ENCODE measurements at regions not wholly inside any gene's neighbourhood (a gene's known extent, or its start where the extent isn't known, plus 50 kb on each side); places are given as distances from the start of the nearest gene placed in this dataset.

GRCh38 chr17:72175787-72176515 lies 55.1 kb downstream of the SOX9 start:
- H3K4me3 Mint-ChIP-seq: no peak overlapping the region
- no peak overlapping the region for H3K27ac ChIP-seq (ENCODE audit: low read depth, low read length)
- H3K27me3 Mint-ChIP-seq (ENCODE audit: insufficient read depth): peaks cover 9% of the 10 kb centered on the region
- H3K4me1 ChIP-seq (ENCODE audit: control insufficient read depth, insufficient read depth, low read length): no peaks in the 10 kb centered on the region
- H3K9me3 Mint-ChIP-seq: no peaks in the 10 kb centered on the region
- no peaks in the 10 kb centered on the region for H3K36me3 Mint-ChIP-seq (ENCODE audit: low read depth)
- H3K4me1 Mint-ChIP-seq: peaks cover 23% of the 10 kb centered on the region
- TF ChIP-seq CTCF (conservative IDR thresholded peaks at IDR 0.05): no peak
- no peak overlapping the region for H3K9ac ChIP-seq (ENCODE audit: extremely low read depth, low read length, poor library complexity, severe bottlenecking)
- H3K9me3 ChIP-seq (ENCODE audit: control insufficient read depth, low read length): no peaks in the 10 kb centered on the region
- H3K27ac Mint-ChIP-seq: no peak overlapping the region
- no peak overlapping the region for H3K4me3 ChIP-seq (ENCODE audit: low read length)
- H3K27me3 ChIP-seq (ENCODE audit: control insufficient read depth, insufficient read depth, low read length, poor library complexity, severe bottlenecking): no peaks in the 10 kb centered on the region
- no peak for DNase-seq
- 71 to 82% methylated on average over 5 to 12 of the region's 12 CpGs for WGBS, 2 experiments (ENCODE audit: insufficient coverage in 1 of 2, insufficient read length in 1 of 2)
- no peaks in the 10 kb centered on the region for H3K36me3 ChIP-seq (ENCODE audit: control insufficient read depth, insufficient read depth, low read length)

GRCh38 chr17:72176516-72176851 lies 55.7 kb downstream of the SOX9 start:
- Mint-ChIP-seq H3K27me3 (ENCODE audit: insufficient read depth) (peaks cover 11% of the 10 kb centered on the region), H3K27ac (no peak overlapping the region), H3K4me3 (no peak overlapping the region), H3K4me1 (peaks cover 23% of the 10 kb centered on the region), H3K36me3 (ENCODE audit: low read depth) (no peaks in the 10 kb centered on the region), H3K9me3 (no peaks in the 10 kb centered on the region)
- TF ChIP-seq CTCF (conservative IDR thresholded peaks at IDR 0.05): no peak
- Histone ChIP-seq H3K9ac (ENCODE audit: extremely low read depth, low read length, poor library complexity, severe bottlenecking) (no peak overlapping the region), H3K4me3 (ENCODE audit: low read length) (no peak overlapping the region), H3K36me3 (ENCODE audit: control insufficient read depth, insufficient read depth, low read length) (no peaks in the 10 kb centered on the region), H3K4me1 (ENCODE audit: control insufficient read depth, insufficient read depth, low read length) (no peaks in the 10 kb centered on the region), H3K27me3 (ENCODE audit: control insufficient read depth, insufficient read depth, low read length, poor library complexity, severe bottlenecking) (no peaks in the 10 kb centered on the region), H3K9me3 (ENCODE audit: control insufficient read depth, low read length) (no peaks in the 10 kb centered on the region), H3K27ac (ENCODE audit: low read depth, low read length) (no peak overlapping the region)
- WGBS, 2 experiments (ENCODE audit: insufficient coverage in 1 of 2, insufficient read length in 1 of 2): 88 to 100% methylated on average over 1 to 3 of the region's 3 CpGs
- no peak for DNase-seq

GRCh38 chr17:72176951-72177660 lies 56.3 kb downstream of the SOX9 start:
- 85 to 92% methylated on average over 2 to 7 of the region's 8 CpGs for WGBS, 2 experiments (ENCODE audit: insufficient coverage in 1 of 2, insufficient read length in 1 of 2)
- H3K27ac Mint-ChIP-seq: no peak overlapping the region
- no peak overlapping the region for H3K4me3 Mint-ChIP-seq

More at GRCh38 chr17:72176951-72177660, 56.3 kb downstream of the SOX9 start:
- no peaks in the 10 kb centered on the region for H3K27me3 ChIP-seq (ENCODE audit: control insufficient read depth, insufficient read depth, low read length, poor library complexity, severe bottlenecking)
- no peaks in the 10 kb centered on the region for H3K9me3 Mint-ChIP-seq
- H3K9me3 ChIP-seq (ENCODE audit: control insufficient read depth, low read length): no peaks in the 10 kb centered on the region
- H3K27ac ChIP-seq (ENCODE audit: low read depth, low read length): no peak overlapping the region
- H3K4me3 ChIP-seq (ENCODE audit: low read length): no peak overlapping the region
- TF ChIP-seq CTCF (conservative IDR thresholded peaks at IDR 0.05): no peak
- no peaks in the 10 kb centered on the region for H3K4me1 ChIP-seq (ENCODE audit: control insufficient read depth, insufficient read depth, low read length)
- H3K36me3 Mint-ChIP-seq (ENCODE audit: low read depth): no peaks in the 10 kb centered on the region
- peak; percentile 65 for DNase-seq
- H3K9ac ChIP-seq (ENCODE audit: extremely low read depth, low read length, poor library complexity, severe bottlenecking): no peak overlapping the region
- no peaks in the 10 kb centered on the region for H3K36me3 ChIP-seq (ENCODE audit: control insufficient read depth, insufficient read depth, low read length)
- peaks cover 21% of the 10 kb centered on the region for H3K4me1 Mint-ChIP-seq
- peaks cover 11% of the 10 kb centered on the region for H3K27me3 Mint-ChIP-seq (ENCODE audit: insufficient read depth)

Data from endodermal cell (in vitro differentiated cells).